GM18870 (cell line): ENCODE measurements at regions not wholly inside any gene's neighbourhood (a gene's known extent, or its start where the extent isn't known, plus 50 kb on each side); places are given as distances from the start of the nearest gene placed in this dataset.
"Not testable (repeated sequence)": the region's sequence is repeated elsewhere in the genome, so short reads cannot be mapped to it uniquely, and the experiment has no call there.

ENCODE experiments used
- ATAC-seq: cut with Tn5 transposase; IDR thresholded peaks from one replicate; pipeline ENCODE4 v1.9.1; 2021; ENCODE audit warnings: moderate library complexity; ENCODE audit not compliant: unreplicated experiment

DNA sequence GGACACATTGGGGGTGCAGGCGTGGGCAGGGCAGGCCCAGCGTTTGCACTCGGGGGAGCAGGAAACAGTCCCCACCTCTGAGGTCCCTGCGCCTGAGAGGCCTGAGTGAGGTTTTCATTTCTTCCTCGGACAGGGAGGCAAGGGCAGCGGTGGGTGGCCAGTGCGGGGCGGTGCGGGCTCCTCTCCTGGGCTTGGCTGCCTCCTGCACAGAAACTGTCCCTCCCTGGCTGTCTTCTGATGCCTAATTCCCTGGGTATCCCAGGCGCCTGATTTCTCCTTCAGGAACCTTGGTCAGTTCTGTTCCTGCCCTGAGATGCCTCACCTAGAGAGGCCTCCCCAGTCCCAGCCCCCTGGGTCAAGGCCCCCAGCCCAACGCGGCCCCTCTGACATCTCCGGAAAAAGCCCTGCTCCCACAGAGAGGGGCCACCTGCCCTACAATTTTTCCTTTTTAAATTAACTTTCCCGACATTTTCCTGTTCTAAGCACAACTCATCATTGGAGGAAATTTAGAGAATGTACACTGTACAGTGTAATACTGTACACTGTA, 260.3 kb downstream of the ADGRD1 start:
- ATAC-seq = no peak

DNA sequence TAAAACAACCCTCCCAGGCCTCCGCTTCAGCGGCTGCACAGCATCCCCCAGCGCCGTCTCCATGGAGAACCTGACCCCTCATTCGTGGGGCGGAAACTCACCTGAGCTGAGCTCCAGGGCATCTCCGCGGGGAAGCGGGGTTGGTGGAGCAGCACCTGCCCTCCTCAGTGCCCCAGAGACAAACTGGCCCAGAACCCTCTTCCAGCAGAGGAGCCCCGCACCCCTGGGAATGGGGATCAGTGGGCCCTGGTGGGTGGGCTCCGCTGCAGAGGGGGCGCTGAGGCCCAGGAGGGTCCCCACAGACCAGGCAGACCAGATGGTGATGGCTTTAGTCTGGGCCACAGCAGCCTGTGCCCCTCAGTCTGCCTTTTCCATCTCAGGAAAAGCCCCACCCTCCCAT, 261.2 kb downstream of the ADGRD1 start:
- ATAC-seq = not testable (repeated sequence)

DNA sequence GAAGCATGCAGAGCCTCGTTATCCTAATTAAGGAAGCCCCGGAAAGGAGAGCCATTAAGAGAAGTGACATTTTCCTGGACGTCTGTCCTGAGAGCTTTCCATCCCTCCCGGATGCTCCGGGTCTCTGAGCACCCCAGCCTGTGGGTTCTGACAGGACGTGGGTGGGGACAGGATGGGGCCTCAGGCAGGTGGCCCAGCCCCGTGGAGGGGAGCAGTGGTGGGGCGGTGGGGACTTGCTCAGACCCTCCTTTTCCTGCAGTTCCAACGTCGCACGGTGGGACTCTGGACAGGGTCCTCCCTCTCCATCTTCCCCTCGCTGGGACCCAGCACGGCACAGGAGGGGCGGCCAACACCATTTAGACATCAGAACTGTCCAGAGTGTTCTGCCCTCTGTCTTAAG, 262.9 kb downstream of the ADGRD1 start:
- not testable (repeated sequence) for ATAC-seq

DNA sequence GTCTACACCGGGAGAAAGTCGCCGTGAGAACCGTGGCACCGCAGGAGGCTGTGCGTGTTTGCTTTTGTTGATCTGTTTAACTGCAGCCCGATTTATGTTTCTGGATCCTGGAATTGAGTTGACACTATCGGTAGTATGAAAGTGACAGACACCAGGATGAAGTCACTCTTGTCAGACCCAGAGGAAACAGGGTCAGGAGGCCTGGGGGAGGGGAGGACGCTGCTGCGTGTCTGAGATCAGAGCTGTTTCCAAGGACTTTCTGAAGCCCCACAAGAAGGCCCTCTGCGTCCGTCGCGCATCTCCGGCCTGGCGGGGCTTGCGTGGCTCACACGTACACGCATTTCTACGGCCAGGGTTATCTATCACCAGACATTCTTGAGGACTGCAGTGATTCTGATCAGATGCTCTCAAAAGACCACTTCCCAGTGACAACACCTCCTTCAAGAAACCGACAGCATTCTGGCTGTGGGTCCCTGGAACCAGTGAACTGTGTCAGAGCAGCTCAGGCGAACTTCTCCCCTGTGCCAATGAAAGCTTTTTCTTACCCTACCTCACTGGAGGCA, 263.4 kb downstream of the ADGRD1 start:
- no peak for ATAC-seq

DNA sequence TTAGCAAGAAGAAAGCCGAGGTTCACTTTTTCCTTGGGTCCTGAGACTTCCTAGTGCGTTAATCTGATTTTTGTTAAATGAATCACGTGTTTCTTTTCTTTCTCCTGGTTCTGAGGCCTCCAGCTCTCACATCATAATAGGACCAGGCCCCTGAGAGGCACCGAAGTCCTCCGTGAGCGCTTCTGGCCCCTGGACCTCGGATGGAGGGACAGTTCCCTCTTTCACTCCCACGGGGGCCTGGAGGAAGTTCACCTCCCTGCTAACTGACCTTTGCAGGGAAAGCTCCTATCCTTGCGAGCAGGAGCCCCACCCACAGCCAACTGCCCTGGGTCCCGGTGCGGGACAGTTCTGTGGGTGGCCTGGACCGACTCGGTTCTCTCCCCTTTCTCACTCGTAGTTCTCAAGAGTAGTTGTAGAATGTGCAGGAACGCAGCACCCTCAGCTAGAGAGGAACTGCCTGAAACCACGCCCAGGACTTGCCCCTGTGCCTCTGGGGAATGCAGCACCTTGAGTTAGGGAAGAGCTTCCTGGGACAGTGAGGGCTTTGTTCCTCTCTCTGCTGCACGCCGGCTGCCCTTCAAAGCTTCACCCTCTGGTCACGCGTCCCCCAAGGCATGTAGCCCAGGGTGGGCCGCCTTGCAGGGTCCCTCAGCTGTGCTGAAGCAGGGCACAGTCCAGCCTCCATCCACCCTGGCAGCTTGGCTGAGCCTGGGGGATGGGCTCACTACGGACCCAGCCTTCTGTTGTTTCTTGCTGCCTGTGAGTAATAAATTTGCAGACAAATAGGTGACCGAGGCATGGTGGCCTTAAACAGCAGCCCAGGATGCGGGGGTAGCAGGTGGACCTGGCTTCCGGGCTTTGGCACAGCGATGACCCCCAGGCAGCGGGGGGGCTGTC, 264.6 kb downstream of the ADGRD1 start:
- ATAC-seq = peak; percentile 30

DNA sequence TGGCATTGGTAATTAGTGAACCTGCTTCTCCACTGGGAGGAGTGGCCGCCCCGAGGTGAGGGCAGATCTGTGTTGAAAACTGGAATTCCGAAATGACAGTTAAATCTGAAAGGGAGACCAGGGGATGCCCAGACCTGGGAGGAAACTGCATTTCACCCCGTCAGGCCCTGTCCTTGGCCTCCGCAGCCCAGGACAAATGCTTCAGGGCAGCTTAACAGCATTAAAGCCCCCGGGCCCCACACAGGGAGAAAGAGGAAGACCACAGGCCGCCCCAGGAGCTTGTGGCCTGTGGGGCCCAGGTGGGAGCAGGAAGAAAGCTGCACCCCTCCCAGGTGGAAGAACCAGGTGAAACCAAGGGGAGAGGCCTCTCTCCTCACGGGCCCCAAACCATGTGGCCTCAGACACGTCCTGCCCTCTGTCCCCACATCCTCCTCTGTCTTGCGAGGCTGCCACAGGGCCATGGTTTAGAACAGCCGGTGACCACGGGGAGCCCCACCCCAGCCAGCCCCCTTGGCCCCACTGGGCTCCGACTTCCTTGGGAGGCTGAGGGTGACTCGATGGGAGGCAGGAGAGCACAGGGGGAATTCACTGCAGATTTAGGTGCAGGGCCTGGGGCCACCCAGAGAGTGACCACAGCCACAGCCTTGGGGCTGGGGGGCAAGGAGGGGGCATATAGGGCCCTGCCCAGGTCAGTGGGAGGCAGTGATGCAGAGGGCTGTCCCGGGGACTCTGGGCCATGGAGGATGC, 265.4 kb downstream of the ADGRD1 start:
- ATAC-seq = peak; percentile 15

DNA sequence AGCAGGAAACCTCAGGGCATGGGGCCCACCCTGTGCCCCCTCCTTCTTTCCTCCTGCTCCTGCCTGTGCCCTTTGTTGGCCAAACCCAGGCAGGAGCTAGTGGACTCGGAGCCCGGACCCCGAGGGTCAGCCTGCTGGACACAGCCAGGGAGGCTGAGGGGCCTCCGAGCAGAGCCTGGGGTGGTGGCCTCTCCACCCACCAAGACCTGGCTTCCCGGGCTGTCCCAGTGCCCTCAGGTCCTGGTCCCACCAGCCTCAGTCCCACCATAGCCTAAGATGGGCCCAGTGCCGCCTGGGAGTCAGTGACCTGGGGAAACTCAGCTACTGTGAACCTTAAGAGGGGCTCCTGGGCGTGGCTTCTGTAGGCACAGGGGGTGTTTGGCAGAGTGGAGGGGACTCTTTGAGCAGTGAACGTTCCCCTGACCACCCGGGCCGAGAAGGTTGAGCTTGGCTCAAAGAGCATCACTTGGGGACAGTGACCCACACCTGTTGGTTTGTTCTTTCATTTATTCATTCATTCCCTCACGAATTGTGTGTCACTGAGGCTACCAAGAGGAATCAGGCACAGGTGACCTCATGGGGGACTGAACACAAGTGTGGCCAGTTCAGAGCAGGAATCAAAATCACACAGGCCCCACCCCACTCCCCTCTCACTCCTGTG, 266.1 kb downstream of the ADGRD1 start:
- no peak for ATAC-seq

DNA sequence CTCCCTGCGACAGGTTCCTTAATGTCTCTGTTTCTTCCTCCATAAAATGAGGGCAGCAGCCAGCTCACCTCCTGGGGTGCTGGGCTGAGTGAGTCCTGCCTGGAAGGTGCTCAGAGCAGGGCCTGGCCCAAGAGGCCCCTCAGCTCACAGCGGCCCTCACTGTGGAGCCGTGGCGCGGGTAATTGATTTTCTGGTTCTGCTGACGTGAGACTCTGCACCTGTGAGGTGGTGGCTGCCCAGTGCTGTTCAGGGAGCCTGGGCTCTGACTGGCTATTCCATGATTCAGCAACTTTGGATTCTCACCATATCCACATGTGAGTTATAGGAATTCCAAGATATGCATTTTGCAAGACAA, 266.6 kb downstream of the ADGRD1 start:
- no peak for ATAC-seq

DNA sequence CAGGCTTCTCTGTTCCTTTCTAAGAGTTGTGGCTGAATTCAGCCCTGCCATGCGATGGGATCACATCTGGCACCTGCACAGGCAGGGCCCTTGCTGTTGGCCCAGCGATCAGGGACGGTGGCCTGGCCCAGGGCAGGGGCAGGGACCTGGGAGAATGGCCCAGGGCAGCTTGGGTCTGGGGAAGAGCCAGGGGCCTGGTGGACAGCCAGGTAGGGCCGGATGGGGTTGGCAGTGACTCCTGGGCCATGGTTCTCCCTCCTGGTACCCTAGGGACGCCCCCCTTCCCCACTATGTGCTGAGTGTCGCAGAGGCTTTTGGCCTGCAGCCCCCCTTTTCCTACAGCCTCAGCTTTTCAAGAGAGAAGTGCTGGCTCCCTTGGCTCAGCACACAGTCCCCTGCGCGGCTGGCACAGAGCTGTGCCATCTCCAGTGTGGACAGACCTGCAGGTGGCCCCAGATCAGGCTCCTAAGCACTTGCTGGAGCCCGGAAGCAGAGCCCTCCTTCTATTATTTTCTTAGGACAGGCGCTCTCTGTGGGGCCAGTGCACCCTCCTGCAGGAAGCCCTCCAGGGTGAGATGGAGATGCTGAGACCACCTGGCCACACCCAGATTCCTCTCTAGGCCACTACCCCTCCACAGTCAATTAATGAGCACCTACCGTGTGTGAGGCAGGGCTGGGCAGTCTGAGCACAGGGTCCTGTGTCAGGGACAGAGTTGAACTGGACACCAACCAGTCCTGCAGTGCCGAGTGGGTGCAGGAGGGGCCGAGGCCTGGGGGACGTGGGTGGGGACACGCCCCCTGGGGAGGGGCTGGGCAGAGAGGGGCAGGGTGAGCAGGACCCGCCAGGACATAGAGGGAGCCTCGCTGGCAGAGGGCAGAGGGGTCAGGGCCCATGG, 267.6 kb downstream of the ADGRD1 start:
- ATAC-seq = no peak

DNA sequence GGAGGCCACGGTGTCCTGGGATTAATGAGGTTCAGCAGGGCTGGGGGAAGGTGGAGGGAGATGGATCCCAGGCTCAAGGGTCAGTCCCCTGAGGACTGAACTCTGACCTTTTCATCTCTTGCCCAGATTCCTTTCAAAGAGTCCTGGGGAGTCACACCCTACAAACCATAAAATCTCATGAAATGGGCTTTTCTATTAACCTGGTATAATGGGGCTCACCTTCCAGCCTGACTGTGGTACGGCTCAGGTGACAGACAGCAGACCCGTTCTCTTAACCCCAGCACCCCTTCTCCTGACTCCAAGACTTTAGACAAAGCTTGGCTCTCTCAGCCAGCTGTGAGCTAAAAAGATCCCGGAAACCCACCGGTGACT, 268.2 kb downstream of the ADGRD1 start:
- no peak for ATAC-seq

DNA sequence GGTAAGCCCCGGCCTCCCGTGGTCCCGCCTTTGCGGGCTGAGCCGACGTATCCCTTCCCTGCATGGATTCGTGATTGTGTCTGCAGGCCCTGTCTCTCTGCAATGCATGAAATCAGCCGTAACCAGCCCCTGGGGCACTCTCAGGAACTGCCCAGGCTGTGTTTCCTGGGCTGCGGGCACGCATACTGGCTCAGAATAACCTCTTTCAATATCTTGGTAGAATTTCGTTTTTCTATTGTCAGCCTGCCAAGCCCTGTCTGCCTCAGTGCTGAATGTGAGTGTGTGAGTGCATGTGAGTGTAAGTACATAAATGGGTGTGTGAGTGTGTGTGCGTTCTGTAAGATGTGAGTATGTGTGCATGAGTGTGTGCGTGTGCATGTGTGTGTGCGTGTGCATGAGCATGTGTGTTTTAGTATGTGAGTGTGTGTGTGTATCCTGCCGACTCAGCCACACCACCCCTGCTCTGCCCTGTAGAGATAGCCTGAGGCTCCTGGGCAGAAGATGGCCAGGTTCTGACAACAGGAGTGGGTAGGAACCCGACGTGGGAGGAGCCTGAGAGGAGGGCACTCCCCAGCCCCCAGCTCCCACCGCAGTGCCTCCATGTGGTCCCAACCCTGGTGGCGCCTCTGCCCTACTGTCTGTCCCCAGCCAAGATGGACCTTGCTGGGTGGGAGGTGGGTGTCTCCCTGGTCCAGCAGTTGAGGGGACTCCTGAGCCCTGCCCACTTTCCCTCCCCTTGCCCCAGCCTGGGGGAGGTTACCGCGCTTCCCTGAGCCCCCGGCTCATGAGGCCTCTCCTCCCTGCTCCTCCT, 268.8 kb downstream of the ADGRD1 start:
- ATAC-seq = peak; percentile 56

DNA sequence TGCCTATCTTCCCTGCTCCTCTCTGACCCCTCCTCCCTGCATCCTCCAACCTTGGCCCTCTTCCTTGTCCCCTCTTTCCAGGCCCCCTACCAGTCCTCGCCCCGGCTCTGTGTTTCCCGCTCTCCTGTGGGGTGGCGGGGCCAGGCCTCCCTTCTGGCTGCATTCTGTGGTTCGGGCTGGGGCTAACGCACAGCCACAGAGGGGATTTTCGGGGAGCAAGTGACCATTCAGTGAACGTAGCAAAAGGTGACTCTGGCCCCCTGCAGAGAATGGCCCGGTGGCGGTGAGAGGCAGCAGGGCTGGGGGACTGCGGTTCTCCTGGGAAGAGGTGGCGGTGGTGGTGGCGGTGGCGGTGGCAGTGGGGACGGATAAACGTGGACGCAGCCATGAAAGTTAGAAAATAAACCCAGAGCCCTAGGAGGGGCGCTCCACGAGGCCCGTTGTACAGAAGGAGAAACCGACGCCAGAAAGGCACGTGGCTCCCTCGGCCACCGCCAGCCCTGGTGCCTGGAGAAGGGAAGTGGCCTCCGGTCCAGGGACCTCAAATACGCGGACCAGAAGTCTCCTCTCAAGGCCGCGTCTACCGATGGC, 269.6 kb downstream of the ADGRD1 start:
- ATAC-seq = no peak

DNA sequence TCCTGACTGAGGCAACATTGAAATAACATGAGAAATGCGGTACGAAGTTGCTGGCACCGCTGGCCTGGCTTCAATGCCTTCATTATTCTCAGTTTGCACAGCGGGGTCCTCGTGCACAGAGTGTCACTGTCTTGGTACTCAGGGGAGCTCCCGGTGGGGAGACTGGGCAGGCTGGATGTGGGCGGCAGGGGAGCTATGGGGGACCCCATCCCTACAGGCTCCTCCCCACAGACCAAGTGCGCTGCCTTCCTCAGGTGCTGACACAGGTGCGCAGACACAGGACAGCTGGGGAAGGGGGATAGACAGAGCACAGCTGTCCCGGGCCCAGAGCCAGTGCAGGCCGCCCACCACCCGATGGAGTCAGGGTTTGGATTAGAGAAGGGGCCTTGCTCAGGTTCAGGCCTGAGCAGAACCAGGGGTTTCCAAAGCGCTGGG, 270.1 kb downstream of the ADGRD1 start:
- no peak for ATAC-seq

DNA sequence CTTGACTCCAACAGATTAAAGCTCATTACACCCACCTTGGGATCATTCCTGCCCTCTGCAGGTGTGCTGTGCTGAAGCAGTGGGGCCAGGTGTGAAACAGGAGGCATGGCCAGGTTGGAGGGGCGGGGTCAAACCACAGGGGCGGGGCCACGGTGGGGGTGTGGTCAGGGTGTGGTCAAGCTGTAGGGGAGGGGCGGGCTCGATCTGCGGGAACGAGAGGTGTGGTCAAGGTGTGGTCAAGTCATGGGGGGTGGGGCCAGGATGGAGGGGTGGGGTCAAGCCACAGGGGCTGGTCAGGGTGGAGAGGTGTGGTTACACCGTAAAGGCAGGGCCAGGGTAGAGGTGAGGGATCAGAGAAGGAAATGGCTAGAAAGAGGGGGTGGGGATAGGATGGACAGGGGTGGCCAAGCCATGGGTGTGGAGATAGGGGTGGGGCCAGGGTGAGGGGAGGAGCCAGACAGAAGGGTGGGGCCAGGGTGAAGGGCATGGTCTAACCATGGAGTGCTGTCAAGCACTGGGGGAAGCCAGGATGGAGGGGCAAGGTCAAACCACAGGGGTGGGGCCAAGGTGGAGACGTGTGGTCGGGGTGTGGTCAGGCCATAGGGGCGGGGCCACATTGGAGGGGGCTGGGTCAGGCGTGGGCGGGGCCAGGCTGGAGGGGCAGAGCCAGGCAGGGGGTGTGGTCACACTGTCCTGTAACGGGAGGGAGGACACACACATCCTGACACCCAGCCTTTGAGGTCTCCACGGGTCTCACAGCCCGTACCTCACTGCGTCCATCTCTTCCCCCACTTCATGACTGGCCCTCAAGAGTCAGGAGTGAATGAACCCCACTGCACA, 270.7 kb downstream of the ADGRD1 start:
- ATAC-seq = not testable (repeated sequence)

DNA sequence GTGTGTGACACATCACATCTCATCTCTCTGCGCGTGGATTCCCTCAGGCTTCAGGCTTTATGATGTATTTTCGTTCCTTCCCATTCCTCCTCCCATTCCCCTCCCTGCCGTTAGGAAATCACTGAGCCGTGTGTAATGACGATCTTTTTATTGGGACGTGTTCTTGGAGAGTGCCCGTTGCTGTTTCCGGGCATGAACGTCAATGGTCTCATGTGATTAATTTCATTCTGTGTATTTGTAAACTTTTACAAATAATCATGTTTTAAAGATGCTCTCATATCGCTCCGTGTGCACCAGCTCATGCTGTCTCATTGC, 271.3 kb downstream of the ADGRD1 start:
- not testable (repeated sequence) for ATAC-seq

DNA sequence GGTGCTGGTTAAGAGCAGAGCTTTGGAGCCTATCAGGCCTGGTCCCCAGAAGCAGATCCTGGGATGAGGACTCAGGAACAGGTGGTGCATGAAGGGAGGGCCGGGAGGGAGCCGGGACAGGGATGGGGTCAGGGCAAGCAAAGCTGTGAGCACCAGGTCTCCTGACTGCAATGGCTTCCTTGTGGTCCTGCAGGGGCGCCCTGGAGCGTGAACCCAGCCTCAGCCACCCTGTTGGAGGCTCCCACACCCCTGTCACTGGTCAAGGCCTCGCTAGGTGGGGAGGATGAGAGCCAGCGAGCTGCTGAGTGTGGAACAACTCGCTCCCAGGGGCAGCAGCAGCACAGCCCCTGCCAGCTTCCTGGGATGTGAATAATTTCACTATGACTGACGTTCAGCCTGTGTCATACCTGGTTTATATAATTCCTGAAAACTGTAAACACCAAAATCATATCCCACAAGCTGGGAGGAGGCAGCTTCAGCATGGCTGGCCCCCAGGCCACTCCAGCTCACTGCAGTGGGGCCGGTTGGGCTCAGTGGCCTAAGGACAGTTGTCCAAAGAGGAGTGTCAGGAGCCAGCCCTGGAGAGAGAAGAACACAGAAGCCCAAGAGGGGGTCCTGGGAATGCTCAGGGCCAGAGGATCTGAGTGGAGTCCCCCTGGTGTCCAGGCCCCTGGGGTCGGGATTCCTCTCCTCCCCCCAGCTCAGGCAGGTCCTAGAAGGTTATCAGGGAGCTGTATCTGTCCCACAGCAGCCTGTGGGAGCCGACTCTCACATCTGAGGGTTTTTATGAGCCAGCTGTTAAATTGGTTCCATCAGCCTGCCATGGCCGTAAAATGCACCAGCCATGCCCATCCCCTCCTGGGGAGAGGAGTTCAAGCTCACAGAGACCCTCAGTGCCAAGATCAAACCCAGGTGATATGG, 272.9 kb downstream of the ADGRD1 start:
- ATAC-seq = no peak

DNA sequence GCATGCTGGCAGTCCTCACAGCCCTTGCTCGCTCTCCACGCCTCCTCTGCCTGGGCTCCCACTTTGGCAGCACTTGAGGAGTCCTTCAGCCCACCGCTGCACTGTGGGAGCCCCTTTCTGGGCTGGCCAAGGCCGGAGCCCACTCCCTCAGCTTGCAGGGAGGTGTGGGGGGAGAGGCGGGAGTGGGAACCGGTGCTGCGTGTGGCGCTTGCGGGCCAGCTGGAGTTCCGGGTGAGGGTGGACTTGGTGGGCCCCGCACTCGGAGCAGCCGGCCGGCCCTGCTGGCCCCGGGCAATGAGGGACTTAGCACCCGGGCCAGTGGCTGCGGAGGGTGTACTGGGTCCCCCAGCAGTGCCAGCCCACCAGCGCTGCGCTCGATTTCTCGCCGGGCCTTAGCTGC, 273.9 kb downstream of the ADGRD1 start:
- not testable (repeated sequence) for ATAC-seq
